ENCODE measurements at regions not wholly inside any gene's neighbourhood (a gene's known extent, or its start where the extent isn't known, plus 50 kb on each side); places are given as distances from the start of the nearest gene placed in this dataset.

DNA sequence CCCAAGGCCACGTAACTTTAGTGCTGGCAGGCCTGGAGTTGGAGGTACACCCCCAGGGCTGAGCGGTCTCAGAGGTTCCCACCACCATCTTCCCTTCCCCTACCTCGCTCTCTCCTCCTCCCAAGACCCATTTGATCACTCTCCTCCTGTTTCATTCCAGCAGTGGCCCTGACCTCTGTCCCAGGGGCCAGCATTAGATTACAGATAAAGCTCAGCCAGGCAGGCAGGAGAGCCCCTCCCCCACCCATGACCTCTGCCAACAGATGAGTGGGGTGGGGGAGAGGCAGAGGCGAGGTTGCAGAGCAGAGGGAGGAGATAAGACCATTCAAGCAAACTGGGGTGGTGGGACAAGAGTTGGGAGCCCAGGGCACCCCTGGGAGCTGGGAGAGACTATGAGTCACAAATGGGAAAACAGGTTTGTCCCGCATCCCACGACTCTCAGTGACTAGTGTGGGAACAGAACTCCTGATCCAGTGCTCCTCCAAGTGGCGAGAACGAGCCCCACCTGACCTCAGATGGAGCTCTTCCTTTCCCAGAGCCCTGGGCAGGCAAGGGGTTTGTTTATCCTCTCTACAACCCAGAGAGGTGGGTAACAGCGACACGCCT is 367.9 kb downstream of the MN1 start:
- Histone ChIP-seq H3K36me3 (ENCODE audit: insufficient read depth, low read length) (no peaks in the 10 kb centered on the region), H2AFZ (ENCODE audit: low read depth, low read length) (no peak overlapping the region), H3K4me3 (ENCODE audit: insufficient read depth, low read depth, low read length) (no peak overlapping the region), H3K4me2 (ENCODE audit: low read length) (no peak overlapping the region), H4K20me1 (ENCODE audit: insufficient read depth, low read length) (no peaks in the 10 kb centered on the region), H3K4me1 (ENCODE audit: insufficient read depth, low read length) (peaks cover 16% of the 10 kb centered on the region), H3K27me3 (ENCODE audit: insufficient read depth, low read length) (peaks cover 9% of the 10 kb centered on the region), H3K9ac (ENCODE audit: low read length) (no peak overlapping the region), H3K27ac (ENCODE audit: low read depth, low read length) (no peak overlapping the region), H3K9me3 (ENCODE audit: insufficient read depth, low read depth, low read length) (peaks cover 14% of the 10 kb centered on the region), H3K79me2 (ENCODE audit: insufficient read depth, low read length) (no peaks in the 10 kb centered on the region)
- FAIRE-seq, result no peak
- Mint-ChIP-seq H3K36me3 (ENCODE audit: low read depth, unreplicated experiment) (peaks cover 2% of the 10 kb centered on the region), H3K27ac (ENCODE audit: unreplicated experiment) (no peak overlapping the region), H3K27me3 (ENCODE audit: low read depth, unreplicated experiment) (no peaks in the 10 kb centered on the region), H3K4me1 (ENCODE audit: low read depth, unreplicated experiment) (peaks cover 6% of the 10 kb centered on the region), H3K4me3 (ENCODE audit: unreplicated experiment) (no peak overlapping the region), H3K9me3 (ENCODE audit: unreplicated experiment) (peaks cover 24% of the 10 kb centered on the region)
- peak; percentile 23 for DNase-seq (ENCODE audit: low read depth)
- no peak for TF ChIP-seq EZH2 (IDR thresholded peaks at IDR 0.05; ENCODE audit: insufficient read depth, low read length)
- TF ChIP-seq, protein P1, sequence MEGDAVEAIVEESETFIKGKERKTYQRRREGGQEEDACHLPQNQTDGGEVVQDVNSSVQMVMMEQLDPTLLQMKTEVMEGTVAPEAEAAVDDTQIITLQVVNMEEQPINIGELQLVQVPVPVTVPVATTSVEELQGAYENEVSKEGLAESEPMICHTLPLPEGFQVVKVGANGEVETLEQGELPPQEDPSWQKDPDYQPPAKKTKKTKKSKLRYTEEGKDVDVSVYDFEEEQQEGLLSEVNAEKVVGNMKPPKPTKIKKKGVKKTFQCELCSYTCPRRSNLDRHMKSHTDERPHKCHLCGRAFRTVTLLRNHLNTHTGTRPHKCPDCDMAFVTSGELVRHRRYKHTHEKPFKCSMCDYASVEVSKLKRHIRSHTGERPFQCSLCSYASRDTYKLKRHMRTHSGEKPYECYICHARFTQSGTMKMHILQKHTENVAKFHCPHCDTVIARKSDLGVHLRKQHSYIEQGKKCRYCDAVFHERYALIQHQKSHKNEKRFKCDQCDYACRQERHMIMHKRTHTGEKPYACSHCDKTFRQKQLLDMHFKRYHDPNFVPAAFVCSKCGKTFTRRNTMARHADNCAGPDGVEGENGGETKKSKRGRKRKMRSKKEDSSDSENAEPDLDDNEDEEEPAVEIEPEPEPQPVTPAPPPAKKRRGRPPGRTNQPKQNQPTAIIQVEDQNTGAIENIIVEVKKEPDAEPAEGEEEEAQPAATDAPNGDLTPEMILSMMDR (IDR thresholded peaks at IDR 0.05; ENCODE audit: insufficient read depth, low read depth, low read length), result no peak

DNA sequence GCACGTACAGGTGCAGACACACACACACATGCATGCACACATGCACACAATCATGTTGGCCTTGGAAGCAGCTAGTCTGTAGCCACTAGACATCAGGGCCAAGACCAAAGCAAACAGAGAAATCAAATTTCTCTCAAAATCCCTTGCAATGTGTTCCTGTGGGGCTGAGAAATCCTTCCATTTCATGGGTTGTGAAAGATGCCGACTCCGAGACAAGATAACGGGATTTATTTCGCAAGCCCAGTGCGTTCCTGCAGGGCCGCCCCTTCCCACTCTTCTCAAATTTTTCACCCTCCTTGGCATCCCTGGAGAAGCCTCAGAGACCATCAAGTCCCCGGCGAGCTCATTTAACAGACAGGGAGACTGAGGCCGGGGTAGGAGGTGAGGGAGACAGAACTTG is 366.7 kb downstream of the MN1 start:
- no peaks in the 10 kb centered on the region for H3K36me3 ChIP-seq (ENCODE audit: insufficient read depth, low read length)
- H3K79me2 ChIP-seq (ENCODE audit: insufficient read depth, low read length), result no peaks in the 10 kb centered on the region
- no peak overlapping the region for H3K9ac ChIP-seq (ENCODE audit: low read length)
- no peaks in the 10 kb centered on the region for H3K36me3 Mint-ChIP-seq (ENCODE audit: low read depth, unreplicated experiment)
- H3K4me2 ChIP-seq (ENCODE audit: low read length), result no peak overlapping the region
- H3K9me3 ChIP-seq (ENCODE audit: insufficient read depth, low read depth, low read length), result peaks cover 14% of the 10 kb centered on the region
- TF ChIP-seq EZH2 (IDR thresholded peaks at IDR 0.05; ENCODE audit: insufficient read depth, low read length), result no peak
- TF ChIP-seq, protein P1 (IDR thresholded peaks at IDR 0.05; ENCODE audit: insufficient read depth, low read depth, low read length), result no peak
- peaks cover 7% of the 10 kb centered on the region for H3K4me1 Mint-ChIP-seq (ENCODE audit: low read depth, unreplicated experiment)
- no peak overlapping the region for H3K4me3 Mint-ChIP-seq (ENCODE audit: unreplicated experiment)
- H3K27ac ChIP-seq (ENCODE audit: low read depth, low read length), result no peak overlapping the region
- no peak overlapping the region for H2AFZ ChIP-seq (ENCODE audit: low read depth, low read length)
- H3K27me3 ChIP-seq (ENCODE audit: insufficient read depth, low read length), result peaks cover 9% of the 10 kb centered on the region
- DNase-seq (ENCODE audit: low read depth) (no peak), FAIRE-seq (no peak)
- peaks cover 17% of the 10 kb centered on the region for H3K4me1 ChIP-seq (ENCODE audit: insufficient read depth, low read length)
- H4K20me1 ChIP-seq (ENCODE audit: insufficient read depth, low read length), result no peaks in the 10 kb centered on the region
- peaks cover 16% of the 10 kb centered on the region for H3K9me3 Mint-ChIP-seq (ENCODE audit: unreplicated experiment)
- peaks cover 4% of the 10 kb centered on the region for H3K27me3 Mint-ChIP-seq (ENCODE audit: low read depth, unreplicated experiment)
- H3K27ac Mint-ChIP-seq (ENCODE audit: unreplicated experiment), result no peak overlapping the region
- H3K4me3 ChIP-seq (ENCODE audit: insufficient read depth, low read depth, low read length), result no peak overlapping the region

DNA sequence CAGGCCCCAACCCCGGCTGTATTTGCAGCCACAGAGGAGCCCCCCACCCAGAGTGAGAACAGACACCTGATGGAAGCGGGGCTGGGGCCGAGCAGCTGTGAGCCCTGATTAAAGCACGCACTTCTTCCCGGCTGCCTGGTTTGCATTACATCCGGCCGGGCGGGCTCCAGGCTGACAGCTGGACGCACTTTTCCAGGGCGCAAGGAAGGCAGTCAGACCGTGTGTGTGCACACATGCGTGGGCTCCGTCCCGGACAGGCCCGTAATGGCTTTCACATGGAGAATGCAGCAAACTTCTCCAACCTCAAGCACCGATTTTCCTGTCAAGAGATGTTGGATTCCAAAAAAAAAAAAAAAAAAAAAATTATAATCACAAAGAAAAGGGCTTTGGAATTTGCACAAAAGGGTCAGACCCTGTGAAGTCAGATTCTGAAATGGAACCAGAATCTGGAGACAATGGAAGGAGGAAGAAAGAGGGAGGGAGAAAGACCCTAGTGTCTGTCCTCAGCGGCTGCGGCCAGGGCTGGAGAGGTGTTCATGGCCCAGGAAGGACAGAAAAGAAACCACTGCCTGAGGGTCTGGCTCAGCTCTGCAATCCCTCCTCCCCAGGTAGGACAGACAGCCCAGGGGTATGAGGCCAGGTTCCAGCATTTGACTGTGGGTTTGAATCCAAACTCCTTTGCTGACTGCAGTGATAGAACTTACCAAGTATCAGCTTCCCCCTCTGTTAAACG is 365.5 kb downstream of the MN1 start:
- Histone ChIP-seq H3K27me3 (ENCODE audit: insufficient read depth, low read length) (peaks cover 8% of the 10 kb centered on the region), H3K4me2 (ENCODE audit: low read length) (peak overlapping the region; percentile 54), H3K4me3 (ENCODE audit: insufficient read depth, low read depth, low read length) (no peak overlapping the region), H2AFZ (ENCODE audit: low read depth, low read length) (peak overlapping the region; percentile 29), H3K36me3 (ENCODE audit: insufficient read depth, low read length) (no peaks in the 10 kb centered on the region), H3K9me3 (ENCODE audit: insufficient read depth, low read depth, low read length) (peaks cover 14% of the 10 kb centered on the region), H3K4me1 (ENCODE audit: insufficient read depth, low read length) (peaks cover 17% of the 10 kb centered on the region), H3K9ac (ENCODE audit: low read length) (no peak overlapping the region), H4K20me1 (ENCODE audit: insufficient read depth, low read length) (no peaks in the 10 kb centered on the region), H3K79me2 (ENCODE audit: insufficient read depth, low read length) (no peaks in the 10 kb centered on the region), H3K27ac (ENCODE audit: low read depth, low read length) (no peak overlapping the region)
- Mint-ChIP-seq H3K36me3 (ENCODE audit: low read depth, unreplicated experiment) (no peaks in the 10 kb centered on the region), H3K9me3 (ENCODE audit: unreplicated experiment) (peaks cover 11% of the 10 kb centered on the region), H3K27ac (ENCODE audit: unreplicated experiment) (no peak overlapping the region), H3K4me3 (ENCODE audit: unreplicated experiment) (no peak overlapping the region), H3K4me1 (ENCODE audit: low read depth, unreplicated experiment) (peaks cover 7% of the 10 kb centered on the region), H3K27me3 (ENCODE audit: low read depth, unreplicated experiment) (peaks cover 7% of the 10 kb centered on the region)
- TF ChIP-seq EZH2 (IDR thresholded peaks at IDR 0.05; ENCODE audit: insufficient read depth, low read length), result no peak
- TF ChIP-seq, protein P1 (IDR thresholded peaks at IDR 0.05; ENCODE audit: insufficient read depth, low read depth, low read length), result no peak
- FAIRE-seq (no peak), DNase-seq (ENCODE audit: low read depth) (peak; percentile 77)

Measured in astrocyte (in vitro differentiated cells and primary cell).